K562 (cell line): ENCODE measurements at regions not wholly inside any gene's neighbourhood (a gene's known extent, or its start where the extent isn't known, plus 50 kb on each side); places are given as distances from the start of the nearest gene placed in this dataset.

Experiments used
- BCL6 ChIP-seq: fragments of 250-450 bp; sonication (Bioruptor Pico); IDR thresholded peaks from 2 replicates; pipeline ENCODE4 v1.4.0; 2020
- CBX1 ChIP-seq: sonication (generic); IDR thresholded peaks from 2 replicates; pipeline ENCODE4 v1.6.1; 2016; ENCODE audit warnings: antibody characterized with exemption, low read depth, mild to moderate bottlenecking
- EZH2 ChIP-seq: IDR thresholded peaks from 2 replicates; pipeline ENCODE4 v1.6.1; 2012; ENCODE audit warnings: low read depth, mild to moderate bottlenecking, inconsistent platforms, low read length, borderline replicate concordance
- FOS ChIP-seq: IDR thresholded peaks from 3 replicates; pipeline ENCODE4 v1.6.1; 2011; ENCODE audit not compliant: insufficient read length; ENCODE audit errors: extremely low read depth
- HCFC1 ChIP-seq: IDR thresholded peaks from 2 replicates; pipeline ENCODE4 v1.6.1; 2012; ENCODE audit warnings: low read depth, low read length, improper control_type of control experiment
- HDAC6 ChIP-seq: IDR thresholded peaks from 2 replicates; pipeline ENCODE4 v1.6.1; 2012; ENCODE audit warnings: low read depth, mild to moderate bottlenecking, control low read depth, inconsistent platforms, low read length, moderate library complexity
- HEY1 ChIP-seq: fragments of 250-450 bp; sonication (Bioruptor Pico); IDR thresholded peaks from 2 replicates; pipeline ENCODE4 v1.5.0; 2020; ENCODE audit warnings: mild to moderate bottlenecking, moderate library complexity, borderline replicate concordance
- HNRNPL ChIP-seq: fragments of 200-400 bp; formaldehyde crosslinking; IDR thresholded peaks from 2 replicates; pipeline ENCODE4 v1.6.1; 2017; ENCODE audit warnings: low read depth, mild to moderate bottlenecking, low read length
- IRF1 ChIP-seq: sonication (generic); formaldehyde crosslinking; IDR thresholded peaks from 2 replicates; pipeline ENCODE4 v1.8.0; 2022; ENCODE audit warnings: missing genetic modification reagents, mild to moderate bottlenecking, borderline replicate concordance
- IRF9 ChIP-seq: fragments of 450-650 bp; IDR thresholded peaks from 2 replicates; pipeline ENCODE4 v1.6.1; 2016; ENCODE audit warnings: missing biosample characterization, missing genetic modification characterization
- MCM7 ChIP-seq, 2 experiments: fragments of 450-650 bp; IDR thresholded peaks; 2 replicates each; pipeline ENCODE4 v1.6.1; 2016 to 2018
- NCOA4 ChIP-seq: fragments of 450-650 bp; IDR thresholded peaks from 2 replicates; pipeline ENCODE4 v1.6.1; 2018; ENCODE audit warnings: mild to moderate bottlenecking; ENCODE audit not compliant: partially characterized antibody
- SAFB2 ChIP-seq: fragments of 200-400 bp; formaldehyde crosslinking; IDR thresholded peaks from 2 replicates; pipeline ENCODE4 v1.6.1; 2018; ENCODE audit warnings: borderline replicate concordance, low read length, low read depth, moderate library complexity; ENCODE audit not compliant: severe bottlenecking
- SIN3A ChIP-seq, 2 experiments: fragments of 150-350 bp in 1 of 2; IDR thresholded peaks; 2 replicates each; pipeline ENCODE4 v1.6.1; 2011 to 2016; ENCODE audit warnings: borderline replicate concordance in 2 of 2, low read depth in 2 of 2, low read length in 2 of 2, mild to moderate bottlenecking in 2 of 2, moderate library complexity in 2 of 2; ENCODE audit not compliant: control insufficient read depth in 1 of 2
- SRSF3 ChIP-seq: fragments of 200-400 bp; formaldehyde crosslinking; IDR thresholded peaks from 2 replicates; pipeline ENCODE4 v1.6.1; 2016; ENCODE audit warnings: mild to moderate bottlenecking, low read length, moderate library complexity; ENCODE audit not compliant: insufficient read depth
- YY1 ChIP-seq, 3 experiments: IDR thresholded peaks; 2 replicates each; pipeline ENCODE4 v1.6.1; 2011; ENCODE audit warnings: low read length in 2 of 3, mild to moderate bottlenecking in 2 of 3, moderate library complexity in 2 of 3, borderline replicate concordance in 1 of 3, control low read depth in 1 of 3, low read depth in 1 of 3; ENCODE audit not compliant: insufficient read depth in 3 of 3, insufficient replicate concordance in 2 of 3, control insufficient read depth in 1 of 3, insufficient read length in 1 of 3; ENCODE audit errors: extremely low read depth in 1 of 3
- ZBTB9 ChIP-seq: fragments of 450-650 bp; formaldehyde crosslinking; IDR thresholded peaks from 2 replicates; pipeline ENCODE4 v1.4.0; 2020; ENCODE audit warnings: mild to moderate bottlenecking, moderate library complexity
- ZFP36 ChIP-seq: fragments of 150-350 bp; IDR thresholded peaks from 2 replicates; pipeline ENCODE4 v1.6.1; 2018; ENCODE audit warnings: low read length, low read depth; ENCODE audit not compliant: partially characterized antibody
- ZFX ChIP-seq: sonication (generic); formaldehyde crosslinking; IDR thresholded peaks from 2 replicates; pipeline ENCODE4 v1.8.0; 2022; ENCODE audit warnings: mild to moderate bottlenecking, missing genetic modification reagents, moderate library complexity
- ZKSCAN1 ChIP-seq: fragments of 150-350 bp; IDR thresholded peaks from 2 replicates; pipeline ENCODE4 v1.6.1; 2016; ENCODE audit warnings: low read depth, low read length
- ZNF143 ChIP-seq: sonication (generic); formaldehyde crosslinking; IDR thresholded peaks from 2 replicates; pipeline ENCODE4 v1.9.0; 2022; ENCODE audit warnings: mild to moderate bottlenecking, missing genetic modification reagents
- ZNF280B ChIP-seq: fragments of 250-450 bp; sonication (Bioruptor Pico); IDR thresholded peaks from 2 replicates; pipeline ENCODE4 v1.5.1; 2021; ENCODE audit warnings: mild to moderate bottlenecking
- ZNF3 ChIP-seq: fragments of 250-450 bp; sonication (Bioruptor Pico); IDR thresholded peaks from 2 replicates; pipeline ENCODE4 v1.5.0; 2021; ENCODE audit warnings: mild to moderate bottlenecking, moderate library complexity
- ZNF445 ChIP-seq: fragments of 250-450 bp; sonication (Bioruptor Pico); IDR thresholded peaks from 2 replicates; pipeline ENCODE4 v1.4.0; 2020; ENCODE audit warnings: low read depth, mild to moderate bottlenecking, moderate library complexity
- ZNF589 ChIP-seq: fragments of 200-800 bp; sonication (Bioruptor generic); IDR thresholded peaks from 2 replicates; pipeline ENCODE4 v1.6.1; 2016; ENCODE audit warnings: low read depth, missing genetic modification characterization, missing compliant biosample characterization
- ZNF695 ChIP-seq: fragments of 450-650 bp; formaldehyde crosslinking; IDR thresholded peaks from 2 replicates; pipeline ENCODE4 v1.4.0; 2020; ENCODE audit warnings: mild to moderate bottlenecking, moderate library complexity

- no peak for TF ChIP-seq ZNF280B (CRISPR knock-in tag)
- no peak for TF ChIP-seq ZKSCAN1
- TF ChIP-seq ZBTB9 (CRISPR knock-in tag) = no peak
- TF ChIP-seq CBX1 = no peak
- TF ChIP-seq HNRNPL = no peak
- TF ChIP-seq HDAC6 = no peak
- no peak for TF ChIP-seq HCFC1
- no peak for TF ChIP-seq ZNF695 (CRISPR knock-in tag)
- no peak for TF ChIP-seq ZNF445 (CRISPR knock-in tag)
- no peak for TF ChIP-seq NCOA4
- TF ChIP-seq YY1 (IDR thresholded peaks at IDR 0.05; ENCODE audit: borderline replicate concordance in 1 of 3, control insufficient read depth in 1 of 3, extremely low read depth in 1 of 3, insufficient read depth in 3 of 3, insufficient read length in 1 of 3, insufficient replicate concordance in 2 of 3, low read depth in 1 of 3, low read length in 2 of 3) = no peak
- no peak for TF ChIP-seq ZNF589
- no peak for TF ChIP-seq ZNF143
- TF ChIP-seq FOS = no peak
- TF ChIP-seq IRF1 = no peak
- TF ChIP-seq SIN3A (IDR thresholded peaks at IDR 0.05; ENCODE audit: borderline replicate concordance in 2 of 2, control insufficient read depth in 1 of 2, low read depth in 2 of 2, low read length in 2 of 2) = no peak
- no peak for TF ChIP-seq ZNF3 (CRISPR knock-in tag)
- TF ChIP-seq SAFB2 = no peak
- no peak for TF ChIP-seq ZFX (CRISPR knock-in tag)
- TF ChIP-seq MCM7 (IDR thresholded peaks at IDR 0.05) = no peak
- no peak for TF ChIP-seq IRF9 (tag)
- no peak for TF ChIP-seq HEY1 (CRISPR knock-in tag)
- TF ChIP-seq SRSF3 = no peak
- TF ChIP-seq BCL6 (CRISPR knock-in tag) = no peak
- TF ChIP-seq ZFP36 = no peak
- no peak for TF ChIP-seq EZH2
Observed at GRCh38 chr1:206419250-206419649, 51.0 kb upstream of the IKBKE start (continued).
